Heart right ventricle (tissue), 16 donors: ENCODE measurements at regions not wholly inside any gene's neighbourhood (a gene's known extent, or its start where the extent isn't known, plus 50 kb on each side); places are given as distances from the start of the nearest gene placed in this dataset.

Experiments
- ATAC-seq, 8 donors: fragments of 200-7000 bp; cut with Tn5 transposase; one replicate each; pipeline ENCODE4 v1.9.1; 2020; ENCODE audit warnings: mild to moderate bottlenecking in 8 of 8, moderate library complexity in 8 of 8, moderate number of reproducible peaks in 1 of 8
- DNase-seq, 2 donors: peaks; one replicate each; pipeline ENCODE4 v3.0.0-alpha.2; 2020
- H3K27ac ChIP-seq, 10 donors: fragments of 200-600 bp; sonication (generic) in 2 of 10; one replicate each; pipeline versions ENCODE4 v1.5.0 to v1.8.0; 2020 to 2022; ENCODE audit warnings: mild to moderate bottlenecking in 3 of 10
- H3K27me3 ChIP-seq, 7 donors: fragments of 200-600 bp; one replicate each; pipeline ENCODE4 v1.8.0; 2021 to 2022; ENCODE audit warnings: mild to moderate bottlenecking in 2 of 7
- H3K36me3 ChIP-seq, 9 donors: fragments of 200-600 bp; sonication (generic) in 1 of 9; one replicate each; pipeline versions ENCODE4 v1.5.0 to v1.8.0; 2020 to 2022; ENCODE audit warnings: mild to moderate bottlenecking in 2 of 9
- H3K4me1 ChIP-seq, 9 donors: fragments of 200-600 bp; sonication (generic) in 1 of 9; one replicate each; pipeline versions ENCODE4 v1.5.0 to v1.8.0; 2020 to 2022; ENCODE audit warnings: mild to moderate bottlenecking in 4 of 9
- H3K4me3 ChIP-seq, 10 donors: fragments of 200-600 bp; sonication (generic) in 2 of 10; one replicate each; pipeline versions ENCODE4 v1.5.0 to v1.8.0; 2020 to 2022; ENCODE audit warnings: mild to moderate bottlenecking in 7 of 10, moderate library complexity in 2 of 10
- H3K9me3 ChIP-seq, 11 donors: fragments of 200-600 bp in 10 of 11; sonication (generic) in 2 of 11; one replicate each; pipeline versions ENCODE4 v1.5.0 to v1.8.0; 2013 to 2022; ENCODE audit warnings: mild to moderate bottlenecking in 2 of 11, control low read depth in 1 of 11, moderate library complexity in 1 of 11
- WGBS, 2 donors: extraction: QIAGEN DNeasy Blood & Tissue Kit; methylation state at CpG; one replicate each; pipeline ENCODE4 v1.1.7; 2013; ENCODE audit warnings: inconsistent platforms in 1 of 2; 5-methylcytosine and 5-hydroxymethylcytosine counted together
- intact Hi-C, 10 donors: fragments of 100-400 bp; cut with DNase I; formaldehyde crosslinking; loops; one replicate each; pipeline versions ENCODE4 v1.11.1 to v1.14.2; 2022
- TF ChIP-seq, protein P1 (sequence below), 9 donors: fragments of 200-600 bp; sonication (generic) in 2 of 9; IDR thresholded peaks; one replicate each; pipeline versions ENCODE4 v1.5.0 to v1.8.0; 2021 to 2022; ENCODE audit warnings: antibody characterized with exemption in 9 of 9, mild to moderate bottlenecking in 5 of 9, moderate library complexity in 1 of 9
- donor health status: Arrhythmogenic right ventricular cardiomyopathy.
- donor health status: ischemic (EF 13 %, LVEDD 7.1; RV severe dilation, severe dysfunction).
- donor health status: healthy with polysubstance abuse.
- donor health status: DM: no; HTN: yes; CAD: no.
- donor health status: DM: no; HTN: no; CAD: no.
- donor health status: ischemic (EF 25% LVEDD 6.9; RV normal size, moderate dysfunction).
- donor health status: ischemic (EF 25% LVEDD 5.7; RV mildly dilated, moderate dysfunction).
- donor health status: healthy.
- donor health status: DM: yes; HTN: yes; CAD: no.
- donor health status: Ischemic cardiomyopathy.
- donor health status: ischemic (EF 35%, LVEDD 5.7; RV mildly dilated, moderate dysfunction).
- donor health status: nonischemic (EF 11% LVEDD 7.7; RV severe dilation, severe dysfunction).
- donor health status: DM: yes; HTN: yes; CAD: no.
- donor health status: PGD.
- donor health status: ischemic (EF 29% LVEDD 5.4; RV normal size, mild dysfunction).
- donor health status: nonischemic (EF 23%, LVEDD 6.1; RV moderate dilation, normal function).

DNA sequence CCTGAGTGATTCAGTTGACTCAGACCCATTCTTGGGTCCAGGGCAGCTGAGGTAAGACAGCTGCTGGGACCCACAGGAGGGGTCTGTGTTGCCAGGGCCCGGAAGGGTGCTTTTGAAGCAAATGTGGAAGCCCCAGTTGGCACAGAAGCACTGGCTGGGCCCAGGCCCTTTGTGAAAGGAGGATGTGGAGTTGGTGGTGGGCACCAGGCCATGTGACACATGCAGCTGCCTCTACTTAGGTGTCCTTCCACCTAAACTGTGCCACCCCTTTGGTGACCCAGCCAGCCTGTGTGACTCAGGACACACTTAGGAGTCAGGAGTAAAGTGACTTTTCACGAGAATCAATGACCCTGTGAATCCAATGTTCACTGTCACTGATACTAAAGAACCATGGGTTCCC is 114.3 kb upstream of the SLC25A48 start:
- Histone ChIP-seq H3K9me3 (no peaks in the 10 kb centered on the region), H3K27me3 (no peaks in the 10 kb centered on the region), H3K4me1 (peaks cover 0 to 11% (median 0%) of the 10 kb centered on the region in 9 donors), H3K27ac (no peak overlapping the region), H3K36me3 (no peaks in the 10 kb centered on the region), H3K4me3 (no peak overlapping the region)
- no peak for ATAC-seq
- TF ChIP-seq, protein P1, sequence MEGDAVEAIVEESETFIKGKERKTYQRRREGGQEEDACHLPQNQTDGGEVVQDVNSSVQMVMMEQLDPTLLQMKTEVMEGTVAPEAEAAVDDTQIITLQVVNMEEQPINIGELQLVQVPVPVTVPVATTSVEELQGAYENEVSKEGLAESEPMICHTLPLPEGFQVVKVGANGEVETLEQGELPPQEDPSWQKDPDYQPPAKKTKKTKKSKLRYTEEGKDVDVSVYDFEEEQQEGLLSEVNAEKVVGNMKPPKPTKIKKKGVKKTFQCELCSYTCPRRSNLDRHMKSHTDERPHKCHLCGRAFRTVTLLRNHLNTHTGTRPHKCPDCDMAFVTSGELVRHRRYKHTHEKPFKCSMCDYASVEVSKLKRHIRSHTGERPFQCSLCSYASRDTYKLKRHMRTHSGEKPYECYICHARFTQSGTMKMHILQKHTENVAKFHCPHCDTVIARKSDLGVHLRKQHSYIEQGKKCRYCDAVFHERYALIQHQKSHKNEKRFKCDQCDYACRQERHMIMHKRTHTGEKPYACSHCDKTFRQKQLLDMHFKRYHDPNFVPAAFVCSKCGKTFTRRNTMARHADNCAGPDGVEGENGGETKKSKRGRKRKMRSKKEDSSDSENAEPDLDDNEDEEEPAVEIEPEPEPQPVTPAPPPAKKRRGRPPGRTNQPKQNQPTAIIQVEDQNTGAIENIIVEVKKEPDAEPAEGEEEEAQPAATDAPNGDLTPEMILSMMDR (IDR thresholded peaks at IDR 0.05) = no peak
- no peak for DNase-seq
- intact Hi-C loops = loop anchor here in 1 of 10 donors (10.0 kb wide), 1 partner anchor 155 kb away; no protein-coding TSS in a partner anchor
- 89 to 100% methylated on average over 2 of the region's 2 CpGs for WGBS, 2 donors

DNA sequence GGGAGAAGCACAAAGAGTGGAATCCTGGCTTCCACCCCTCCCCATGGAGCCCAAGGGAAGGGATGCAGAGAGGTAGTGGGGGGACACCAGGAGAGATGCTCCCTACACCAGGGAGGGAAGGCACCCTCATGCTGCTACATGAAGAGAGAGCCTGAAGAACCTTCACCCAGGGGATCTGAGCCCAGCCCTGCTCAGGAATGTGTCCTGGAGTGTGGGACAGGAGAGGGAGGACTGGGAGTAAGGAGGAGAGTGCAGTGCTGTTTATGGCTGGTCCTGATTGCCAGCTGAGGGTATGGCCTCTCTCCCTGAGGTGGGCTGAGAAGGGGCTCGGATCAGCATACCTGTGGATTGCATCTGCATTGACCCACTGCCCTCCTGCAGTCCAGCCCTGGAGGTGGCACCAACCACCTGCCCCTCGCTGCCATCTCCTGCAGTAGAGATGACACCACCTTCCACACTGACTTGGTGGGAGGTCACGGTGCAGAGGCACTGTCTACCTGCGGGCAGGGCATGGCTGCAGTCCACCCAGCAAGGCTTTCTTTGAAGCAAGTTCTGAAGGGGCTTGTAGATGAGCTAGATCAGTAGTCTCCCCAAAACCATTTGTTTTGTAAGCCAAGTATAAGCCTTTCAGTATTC is 114.9 kb upstream of the SLC25A48 start:
- 92 to 100% methylated on average over 4 of the region's 4 CpGs for WGBS, 2 donors

DNA sequence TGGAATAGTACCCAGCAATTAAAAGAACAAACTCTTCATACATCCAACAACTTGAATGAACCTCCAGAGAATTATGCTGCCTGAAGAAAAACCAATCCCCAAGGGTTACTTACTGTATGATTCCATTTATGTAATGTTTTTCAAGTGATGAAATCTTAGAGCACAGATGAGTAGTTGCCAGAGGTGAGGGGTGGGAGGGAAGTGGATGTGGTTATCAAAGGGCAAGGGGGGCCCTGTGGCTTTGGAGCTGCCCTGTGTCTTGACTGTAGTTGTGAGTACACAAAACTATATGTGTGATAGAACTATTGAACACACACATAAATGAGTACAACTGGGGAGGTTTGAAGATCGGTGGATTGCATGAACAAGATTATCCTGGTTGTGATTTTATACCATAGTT is 115.8 kb upstream of the SLC25A48 start:
- H3K36me3 ChIP-seq = no peaks in the 10 kb centered on the region
- intact Hi-C loops = no loop called here
- no peak for DNase-seq
- TF ChIP-seq, protein P1 (IDR thresholded peaks at IDR 0.05) = no peak
- no peaks in the 10 kb centered on the region for H3K9me3 ChIP-seq
- 65 to 77% methylated on average over 1 of the region's 1 CpG for WGBS, 2 donors
- no peak for ATAC-seq
- no peak overlapping the region for H3K4me3 ChIP-seq
- H3K27me3 ChIP-seq = peaks cover 0 to 5% (median 0%) of the 10 kb centered on the region in 7 donors
- no peak overlapping the region for H3K27ac ChIP-seq
- peaks cover 0 to 13% (median 0%) of the 10 kb centered on the region in 9 donors for H3K4me1 ChIP-seq

More for the DNA sequence above, 114.9 kb upstream of the SLC25A48 start:
- DNase-seq (no peak), ATAC-seq (no peak)
- TF ChIP-seq, protein P1 (IDR thresholded peaks at IDR 0.05) = no peak
- H3K4me3 ChIP-seq = no peak overlapping the region
- H3K27me3 ChIP-seq = no peaks in the 10 kb centered on the region
- H3K9me3 ChIP-seq = no peaks in the 10 kb centered on the region
- H3K36me3 ChIP-seq = no peaks in the 10 kb centered on the region
- H3K4me1 ChIP-seq = peaks cover 0 to 11% (median 0%) of the 10 kb centered on the region in 9 donors
- intact Hi-C loops = loop anchor here in 1 of 10 donors (10.0 kb wide), 1 partner anchor 155 kb away; no protein-coding TSS in a partner anchor
- no peak overlapping the region for H3K27ac ChIP-seq

DNA sequence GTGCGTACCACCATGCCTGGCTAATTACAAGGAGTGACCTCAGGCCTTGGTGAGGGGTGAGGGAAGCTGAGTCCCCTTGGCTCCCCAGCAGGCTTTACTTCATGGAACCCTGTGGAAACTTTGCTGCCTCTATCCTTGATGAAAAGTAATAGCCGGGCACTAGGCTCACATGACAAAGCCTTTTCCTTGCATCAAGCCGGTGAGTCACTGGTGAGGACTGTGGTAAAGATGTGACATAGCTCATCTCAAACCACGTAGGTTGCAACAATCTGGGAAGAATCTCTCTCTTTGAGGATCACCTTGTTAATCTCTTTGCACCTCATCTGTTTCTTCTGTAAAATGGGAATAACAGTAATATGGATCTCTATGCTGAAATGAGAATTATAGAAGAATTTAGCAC is 116.3 kb upstream of the SLC25A48 start:
- no peaks in the 10 kb centered on the region for H3K9me3 ChIP-seq
- intact Hi-C loops = no loop called here

More for the DNA sequence above, 116.3 kb upstream of the SLC25A48 start:
- Histone ChIP-seq H3K4me1 (peaks cover 0 to 13% (median 0%) of the 10 kb centered on the region in 9 donors), H3K4me3 (no peak overlapping the region), H3K36me3 (no peaks in the 10 kb centered on the region), H3K27ac (no peak overlapping the region), H3K27me3 (peaks cover 0 to 6% (median 0%) of the 10 kb centered on the region in 7 donors)
- DNase-seq (no peak), ATAC-seq (no peak)
- TF ChIP-seq, protein P1 (IDR thresholded peaks at IDR 0.05) = no peak
- WGBS, 2 donors = 62 to 83% methylated on average over 4 of the region's 4 CpGs
